Stimulated activated naive CD8-positive, alpha-beta T cell treated with anti-CD3 and anti-CD28 coated beads, Interleukin-15, amount 100 ng/mL, for 72 hours (primary cell): ENCODE measurements at regions not wholly inside any gene's neighbourhood (a gene's known extent, or its start where the extent isn't known, plus 50 kb on each side); places are given as distances from the start of the nearest gene placed in this dataset.

Source experiments
- ATAC-seq: fragments of 150-1000 bp; cut with Tn5 transposase; 2 replicates; pipeline ENCODE4 v1.10.0; 2021; ENCODE audit warnings: mild to moderate bottlenecking, moderate library complexity
- DNase-seq, 2 donors: peaks; one replicate each; pipeline ENCODE4 v3.0.0; 2021 to 2022
- H3K27ac Mint-ChIP-seq, 2 donors: one replicate each; pipeline ENCODE4 v1.8.0; 2022; ENCODE audit warnings: mild to moderate bottlenecking in 2 of 2, mixed read lengths in 2 of 2, moderate library complexity in 2 of 2
- H3K27me3 Mint-ChIP-seq: one replicate; pipeline ENCODE4 v1.8.0; 2022; ENCODE audit warnings: mixed read lengths
- H3K4me1 Mint-ChIP-seq: one replicate; pipeline ENCODE4 v1.8.0; 2022; ENCODE audit warnings: mild to moderate bottlenecking, mixed read lengths
- H3K4me3 Mint-ChIP-seq, 2 donors: one replicate each; pipeline ENCODE4 v1.8.0; 2022; ENCODE audit warnings: mild to moderate bottlenecking in 2 of 2, mixed read lengths in 2 of 2, moderate library complexity in 1 of 2
- H3K9me3 Mint-ChIP-seq, 2 donors: one replicate each; pipeline ENCODE4 v1.8.0; 2022; ENCODE audit warnings: mixed read lengths in 2 of 2

GRCh38 chr7:28231176-28231575 lies 50.6 kb upstream of the JAZF1 start:
- Mint-ChIP-seq H3K9me3 (peaks cover 0 to 4% of the 10 kb centered on the region in 2 donors), H3K4me1 (no peaks in the 10 kb centered on the region), H3K4me3 (no peak overlapping the region), H3K27me3 (peaks cover 12% of the 10 kb centered on the region), H3K27ac (no peak overlapping the region)
- ATAC-seq (no peak), DNase-seq (no peak)

- Mint-ChIP-seq H3K27me3 (peaks cover 36% of the 10 kb centered on the region), H3K4me1 (peaks cover 21% of the 10 kb centered on the region), H3K4me3 (no peak overlapping the region), H3K27ac (no peak overlapping the region), H3K9me3 (no peaks in the 10 kb centered on the region)
- no peak for ATAC-seq
- no peak for DNase-seq
Observed at GRCh38 chr7:28236560-28236959, 56.0 kb upstream of the JAZF1 start.

- no peak for ATAC-seq
- H3K4me3 Mint-ChIP-seq: no peak overlapping the region
- H3K27me3 Mint-ChIP-seq: peaks cover 36% of the 10 kb centered on the region
- H3K9me3 Mint-ChIP-seq: no peaks in the 10 kb centered on the region
- H3K27ac Mint-ChIP-seq: no peak overlapping the region
- DNase-seq: no peak
- H3K4me1 Mint-ChIP-seq: peaks cover 21% of the 10 kb centered on the region
Observed at GRCh38 chr7:28237363-28237762, 56.8 kb upstream of the JAZF1 start.

- ATAC-seq (peak; percentile 71), DNase-seq (peak; percentile 9 to 11)
- H3K4me3 Mint-ChIP-seq: peak overlapping the region; percentile 31 to 40
- H3K27ac Mint-ChIP-seq: peak overlapping the region; percentile 3 to 77
- H3K27me3 Mint-ChIP-seq: peaks cover 43% of the 10 kb centered on the region
- peaks cover 21% of the 10 kb centered on the region for H3K4me1 Mint-ChIP-seq
- peaks cover 0 to 11% of the 10 kb centered on the region in 2 donors for H3K9me3 Mint-ChIP-seq
Observed at GRCh38 chr7:28239823-28240204, 59.2 kb upstream of the JAZF1 start.

GRCh38 chr7:28240481-28240880 lies 59.9 kb upstream of the JAZF1 start:
- DNase-seq (no peak), ATAC-seq (no peak)
- Mint-ChIP-seq H3K27ac (no peak overlapping the region), H3K9me3 (peaks cover 0 to 11% of the 10 kb centered on the region in 2 donors), H3K4me1 (peaks cover 21% of the 10 kb centered on the region), H3K27me3 (peaks cover 43% of the 10 kb centered on the region), H3K4me3 (no peak overlapping the region)

GRCh38 chr7:28243861-28244260 lies 63.3 kb upstream of the JAZF1 start:
- Mint-ChIP-seq H3K4me3 (no peak overlapping the region), H3K27ac (no peak overlapping the region), H3K4me1 (peaks cover 12% of the 10 kb centered on the region), H3K9me3 (peaks cover 0 to 11% of the 10 kb centered on the region in 2 donors), H3K27me3 (peaks cover 29% of the 10 kb centered on the region)
- DNase-seq (no peak), ATAC-seq (no peak)

GRCh38 chr7:28245123-28245878 lies 64.7 kb upstream of the JAZF1 start:
- H3K4me1 Mint-ChIP-seq: peaks cover under 1% of the 10 kb centered on the region
- DNase-seq: no peak
- H3K4me3 Mint-ChIP-seq: no peak overlapping the region
- ATAC-seq: no peak
- no peak overlapping the region for H3K27ac Mint-ChIP-seq
- H3K27me3 Mint-ChIP-seq: peaks cover 29% of the 10 kb centered on the region
- peaks cover 0 to 11% of the 10 kb centered on the region in 2 donors for H3K9me3 Mint-ChIP-seq

- peaks cover 18% of the 10 kb centered on the region for H3K27me3 Mint-ChIP-seq
- H3K9me3 Mint-ChIP-seq: peaks cover 0 to 11% of the 10 kb centered on the region in 2 donors
- no peak for DNase-seq
- H3K4me3 Mint-ChIP-seq: no peak overlapping the region
- ATAC-seq: no peak
- no peak overlapping the region for H3K27ac Mint-ChIP-seq
- no peaks in the 10 kb centered on the region for H3K4me1 Mint-ChIP-seq
Observed at GRCh38 chr7:28246921-28247461, 66.4 kb upstream of the JAZF1 start.

- DNase-seq (no peak), ATAC-seq (no peak)
- Mint-ChIP-seq H3K27ac (no peak overlapping the region), H3K9me3 (peaks cover 0 to 5% of the 10 kb centered on the region in 2 donors), H3K27me3 (peaks cover 47% of the 10 kb centered on the region), H3K4me3 (no peak overlapping the region), H3K4me1 (no peaks in the 10 kb centered on the region)
Observed at GRCh38 chr7:28258240-28258639, 77.6 kb upstream of the JAZF1 start.

- DNase-seq (no peak), ATAC-seq (no peak)
- Mint-ChIP-seq H3K9me3 (peaks cover 0 to 5% of the 10 kb centered on the region in 2 donors), H3K27me3 (peaks cover 60% of the 10 kb centered on the region), H3K27ac (no peak overlapping the region), H3K4me1 (no peaks in the 10 kb centered on the region), H3K4me3 (no peak overlapping the region)
Observed at GRCh38 chr7:28260969-28261368, 80.4 kb upstream of the JAZF1 start.

- DNase-seq (no peak), ATAC-seq (no peak)
- no peaks in the 10 kb centered on the region for H3K4me1 Mint-ChIP-seq
- no peak overlapping the region for H3K27ac Mint-ChIP-seq
- peaks cover 44% of the 10 kb centered on the region for H3K27me3 Mint-ChIP-seq
- no peaks in the 10 kb centered on the region for H3K9me3 Mint-ChIP-seq
- H3K4me3 Mint-ChIP-seq: no peak overlapping the region
Observed at GRCh38 chr7:28263622-28264271, 83.2 kb upstream of the JAZF1 start.

- H3K27me3 Mint-ChIP-seq: peaks cover 54% of the 10 kb centered on the region
- no peak overlapping the region for H3K27ac Mint-ChIP-seq
- DNase-seq (no peak), ATAC-seq (no peak)
- H3K4me1 Mint-ChIP-seq: peaks cover 13% of the 10 kb centered on the region
- no peak overlapping the region for H3K4me3 Mint-ChIP-seq
- H3K9me3 Mint-ChIP-seq: peaks cover 0 to 9% of the 10 kb centered on the region in 2 donors
Observed at GRCh38 chr7:28266402-28266801, 85.8 kb upstream of the JAZF1 start.

GRCh38 chr7:28267012-28267411 lies 86.4 kb upstream of the JAZF1 start:
- DNase-seq (no peak), ATAC-seq (no peak)
- peaks cover 0 to 9% of the 10 kb centered on the region in 2 donors for H3K9me3 Mint-ChIP-seq
- peaks cover 50% of the 10 kb centered on the region for H3K27me3 Mint-ChIP-seq
- H3K4me3 Mint-ChIP-seq: no peak overlapping the region
- peaks cover 13% of the 10 kb centered on the region for H3K4me1 Mint-ChIP-seq
- H3K27ac Mint-ChIP-seq: no peak overlapping the region

GRCh38 chr7:28269700-28270361 lies 89.2 kb upstream of the JAZF1 start:
- Mint-ChIP-seq H3K4me1 (peaks cover 20% of the 10 kb centered on the region), H3K4me3 (no peak overlapping the region), H3K27ac (no peak overlapping the region), H3K27me3 (peaks cover 41% of the 10 kb centered on the region), H3K9me3 (peaks cover 4 to 16% of the 10 kb centered on the region in 2 donors)
- no peak for ATAC-seq
- no peak for DNase-seq

GRCh38 chr7:28270536-28270935 lies 89.9 kb upstream of the JAZF1 start:
- peaks cover 39% of the 10 kb centered on the region for H3K27me3 Mint-ChIP-seq
- no peak overlapping the region for H3K4me3 Mint-ChIP-seq
- H3K9me3 Mint-ChIP-seq: peaks cover 4 to 16% of the 10 kb centered on the region in 2 donors
- no peak overlapping the region for H3K27ac Mint-ChIP-seq
- DNase-seq: no peak
- no peak for ATAC-seq
- H3K4me1 Mint-ChIP-seq: peaks cover 20% of the 10 kb centered on the region

- H3K9me3 Mint-ChIP-seq: peaks cover 4 to 16% of the 10 kb centered on the region in 2 donors
- ATAC-seq: no peak
- peaks cover 35% of the 10 kb centered on the region for H3K27me3 Mint-ChIP-seq
- H3K4me1 Mint-ChIP-seq: peaks cover 20% of the 10 kb centered on the region
- peak in 1 of 2 donors; percentile 26 for DNase-seq
- H3K4me3 Mint-ChIP-seq: peak overlapping the region; percentile 23 to 78
- H3K27ac Mint-ChIP-seq: no peak overlapping the region
Observed at GRCh38 chr7:28272461-28272877, 91.9 kb upstream of the JAZF1 start.
